HG02642 (cell line): ENCODE measurements at regions not wholly inside any gene's neighbourhood (a gene's known extent, or its start where the extent isn't known, plus 50 kb on each side); places are given as distances from the start of the nearest gene placed in this dataset.
"Not testable (repeated sequence)": the region's sequence is repeated elsewhere in the genome, so short reads cannot be mapped to it uniquely, and the experiment has no call there.

Experiments
- ATAC-seq: cut with Tn5 transposase; IDR thresholded peaks from one replicate; pipeline ENCODE4 v1.9.1; 2021; ENCODE audit warnings: mild to moderate bottlenecking; ENCODE audit not compliant: unreplicated experiment, poor library complexity

DNA sequence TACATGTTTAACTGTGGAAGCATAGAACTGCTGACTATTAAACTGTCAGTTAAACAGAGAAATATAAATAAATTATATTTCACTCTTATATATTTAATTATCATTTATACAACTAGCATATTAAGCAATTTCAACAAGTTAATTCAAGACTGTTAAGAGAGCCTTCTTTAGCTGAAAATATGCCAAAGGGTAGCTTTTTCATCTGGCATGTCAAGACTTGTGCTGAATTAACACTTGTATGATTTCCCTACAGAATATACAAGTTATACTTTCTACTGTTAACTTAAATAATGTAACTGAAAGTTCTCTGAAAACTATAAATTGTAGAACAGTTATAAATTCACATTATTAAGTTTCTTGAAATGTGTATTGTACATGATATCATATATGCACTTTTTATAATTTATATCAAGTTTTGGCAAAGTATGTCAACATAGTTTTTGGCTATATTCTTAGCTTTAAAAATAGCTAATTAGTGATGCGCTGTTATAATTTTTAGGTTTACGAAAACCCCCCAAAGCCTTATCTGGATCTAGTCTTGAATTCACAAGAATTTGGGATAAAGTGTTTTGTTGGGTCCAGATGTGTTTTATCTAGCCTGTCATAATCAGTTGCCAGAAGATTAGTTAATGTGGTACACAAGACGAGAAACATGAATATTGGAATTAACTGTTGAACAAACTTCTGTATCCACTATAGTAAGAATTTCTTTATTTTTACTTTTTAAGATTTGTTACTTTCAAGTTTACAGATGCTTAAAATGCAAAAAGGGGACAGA lies 231.1 kb upstream of the FOXP2 start:
- ATAC-seq: no peak

DNA sequence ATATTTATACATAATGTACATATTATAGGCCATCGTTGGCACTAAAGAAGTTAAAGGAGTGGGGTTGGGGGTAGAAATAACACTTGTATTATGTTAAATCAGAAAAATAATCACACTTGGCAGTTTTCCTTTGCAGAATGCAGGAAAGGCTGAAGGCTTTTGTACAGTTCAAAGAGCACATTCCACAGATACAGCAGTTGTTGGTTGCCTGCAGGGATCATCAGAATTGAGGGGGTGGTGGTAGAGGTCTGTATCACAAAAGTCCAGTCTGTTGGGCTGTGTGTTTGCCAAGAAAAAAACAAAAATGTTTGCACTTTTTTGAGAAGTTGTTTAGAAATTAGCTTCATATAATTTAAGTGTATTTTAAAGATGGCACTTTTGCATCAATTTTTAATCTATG lies 231.8 kb upstream of the FOXP2 start:
- ATAC-seq: no peak

- no peak for ATAC-seq
Measured at GRCh38 chr7:114181280-114181679, 233.3 kb upstream of the FOXP2 start.

DNA sequence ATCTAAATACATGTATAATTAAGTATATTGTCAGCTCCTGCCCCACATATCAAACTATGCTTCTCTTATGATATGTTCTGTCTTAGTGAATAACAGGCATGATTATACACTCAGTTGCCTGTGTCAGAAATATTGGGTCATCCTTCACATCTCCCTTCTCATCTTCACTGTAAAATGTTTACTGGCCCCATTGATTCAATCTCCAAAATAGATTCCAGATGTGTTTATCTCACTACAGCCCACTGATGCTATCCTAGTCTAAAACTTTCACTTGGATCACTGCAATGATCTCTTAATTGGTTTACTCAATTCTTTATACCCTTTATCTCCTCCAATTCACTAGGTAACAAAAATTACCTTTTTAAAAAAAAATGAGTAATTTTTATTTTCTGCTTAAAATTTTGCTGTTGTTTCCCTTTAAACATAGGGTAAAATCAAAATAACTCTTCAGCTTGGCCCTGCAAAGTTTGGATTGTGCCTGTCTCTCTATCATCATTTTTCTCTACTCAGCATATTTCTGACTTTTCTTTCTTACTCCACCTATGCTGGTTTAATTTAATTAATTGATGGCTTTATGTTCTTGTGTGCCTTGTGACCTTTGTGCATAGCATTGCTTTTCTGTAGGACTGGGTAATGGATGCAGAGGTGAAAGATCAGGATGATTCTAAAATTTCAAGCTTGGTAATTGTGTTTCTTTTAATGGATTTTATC lies 233.9 kb upstream of the FOXP2 start:
- no peak for ATAC-seq

- no peak for ATAC-seq
Measured at GRCh38 chr7:114175125-114175524, 239.5 kb upstream of the FOXP2 start.

DNA sequence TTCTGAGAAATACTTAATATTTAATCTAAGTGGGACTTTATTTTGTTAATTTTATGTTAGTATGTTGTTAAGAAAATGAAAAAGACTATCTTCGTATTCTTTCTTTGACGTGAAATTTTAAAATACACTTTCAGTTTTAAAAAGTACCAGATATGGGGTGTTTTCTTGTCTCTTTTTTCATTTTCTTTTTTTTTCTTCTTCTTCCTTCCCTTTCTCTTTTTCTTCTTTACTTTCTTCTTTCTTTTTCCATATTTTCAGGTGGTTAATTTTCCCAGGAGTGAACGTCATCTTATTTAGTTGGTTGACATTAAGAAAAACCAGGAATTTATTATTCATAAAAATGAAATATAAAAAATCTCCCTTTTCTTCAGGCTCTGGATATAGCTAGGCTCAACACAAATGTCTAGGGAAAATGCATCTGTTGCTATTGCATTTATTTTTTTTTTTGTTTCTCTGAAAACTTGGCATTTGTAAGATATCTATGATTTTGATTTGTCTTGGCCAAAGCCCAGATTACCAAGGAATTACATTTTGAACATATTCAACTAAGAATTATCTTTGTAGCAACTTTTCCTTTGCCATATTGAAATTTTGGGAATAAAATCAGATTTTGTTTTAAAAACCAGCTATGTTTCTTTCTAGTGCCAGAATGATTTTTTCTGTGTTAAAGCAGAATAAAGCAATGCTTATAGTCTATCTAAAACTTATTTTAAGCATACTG lies 241.3 kb upstream of the FOXP2 start:
- no peak for ATAC-seq

DNA sequence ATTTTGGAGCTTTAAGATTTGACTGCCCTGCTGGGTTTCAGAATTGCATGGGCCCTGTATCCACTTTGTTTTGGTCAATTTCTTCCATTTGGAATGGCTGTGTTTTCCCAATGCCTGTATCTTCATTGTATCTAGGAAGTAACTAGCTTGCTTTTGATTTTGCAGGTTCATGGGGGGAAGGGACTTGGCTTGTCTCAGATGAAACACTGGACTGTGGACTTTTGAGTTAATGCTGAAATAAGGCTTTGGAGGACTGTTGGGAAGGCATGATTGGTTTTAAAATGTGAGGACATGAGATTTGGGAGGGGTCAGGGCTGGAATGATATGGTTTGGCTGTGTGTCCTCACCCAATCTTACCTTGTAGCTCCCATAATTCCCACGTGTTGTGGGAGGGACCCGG lies 245.2 kb upstream of the FOXP2 start:
- not testable (repeated sequence) for ATAC-seq

GRCh38 chr7:114160925-114161324 lies 242.1 kb upstream of the PPP1R3A start:
- ATAC-seq: no peak

DNA sequence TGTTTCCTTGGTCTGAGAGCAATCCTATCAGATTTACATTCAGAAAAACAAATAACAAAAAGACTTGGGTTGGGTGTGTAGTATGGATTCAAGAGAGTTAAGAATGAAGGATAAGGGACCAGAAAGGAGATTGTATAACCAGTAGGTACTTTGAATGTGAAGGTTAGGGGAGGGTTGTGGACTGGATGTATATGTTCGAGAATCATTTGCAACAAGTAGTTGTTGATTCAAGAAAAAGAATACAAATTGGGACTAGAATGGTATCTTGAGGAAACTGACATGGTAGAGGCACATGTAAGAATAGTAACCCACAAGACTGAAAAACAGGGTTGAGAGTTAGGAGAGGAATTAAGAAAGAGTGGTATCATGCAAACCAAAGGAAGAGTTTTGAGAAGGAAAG lies 240.0 kb upstream of the PPP1R3A start:
- ATAC-seq: no peak

DNA sequence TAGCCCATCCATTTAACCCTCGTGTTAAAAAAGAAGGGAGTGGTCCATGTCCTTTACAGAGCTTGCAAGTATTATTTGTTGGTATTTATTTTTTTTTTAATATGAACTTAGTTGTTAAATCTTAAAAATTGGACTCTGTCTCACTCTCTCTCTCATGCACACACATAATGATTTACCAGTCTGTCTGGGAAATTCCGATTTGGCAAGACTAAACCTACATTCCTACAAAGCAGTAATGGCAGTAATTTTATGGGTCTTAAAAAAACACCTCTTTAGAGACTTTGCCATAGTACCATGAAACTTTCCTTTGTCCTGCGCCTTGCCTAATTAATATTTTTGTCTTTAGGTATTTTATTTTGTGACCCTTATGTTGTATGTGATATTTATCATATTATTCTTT lies 239.5 kb upstream of the PPP1R3A start:
- no peak for ATAC-seq

DNA sequence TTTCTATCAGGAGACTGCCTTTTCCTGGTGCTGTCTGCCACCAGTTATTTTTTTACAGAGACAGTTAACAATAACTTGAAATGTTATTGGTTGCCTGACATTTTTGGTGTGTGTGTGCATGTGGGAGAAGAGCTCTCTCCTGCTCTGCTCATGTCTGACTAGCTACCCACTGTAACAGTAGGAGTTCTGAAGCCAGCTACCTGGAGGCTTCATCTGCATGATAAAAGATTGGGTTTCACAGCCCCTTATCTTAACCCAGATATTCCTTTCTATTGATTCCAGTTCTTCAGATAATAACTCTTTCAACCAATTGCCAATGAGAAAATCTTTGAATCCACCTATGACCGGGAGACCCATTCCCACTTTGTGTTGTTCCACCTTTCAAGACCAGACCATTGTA lies 237.4 kb upstream of the PPP1R3A start:
- ATAC-seq: no peak

DNA sequence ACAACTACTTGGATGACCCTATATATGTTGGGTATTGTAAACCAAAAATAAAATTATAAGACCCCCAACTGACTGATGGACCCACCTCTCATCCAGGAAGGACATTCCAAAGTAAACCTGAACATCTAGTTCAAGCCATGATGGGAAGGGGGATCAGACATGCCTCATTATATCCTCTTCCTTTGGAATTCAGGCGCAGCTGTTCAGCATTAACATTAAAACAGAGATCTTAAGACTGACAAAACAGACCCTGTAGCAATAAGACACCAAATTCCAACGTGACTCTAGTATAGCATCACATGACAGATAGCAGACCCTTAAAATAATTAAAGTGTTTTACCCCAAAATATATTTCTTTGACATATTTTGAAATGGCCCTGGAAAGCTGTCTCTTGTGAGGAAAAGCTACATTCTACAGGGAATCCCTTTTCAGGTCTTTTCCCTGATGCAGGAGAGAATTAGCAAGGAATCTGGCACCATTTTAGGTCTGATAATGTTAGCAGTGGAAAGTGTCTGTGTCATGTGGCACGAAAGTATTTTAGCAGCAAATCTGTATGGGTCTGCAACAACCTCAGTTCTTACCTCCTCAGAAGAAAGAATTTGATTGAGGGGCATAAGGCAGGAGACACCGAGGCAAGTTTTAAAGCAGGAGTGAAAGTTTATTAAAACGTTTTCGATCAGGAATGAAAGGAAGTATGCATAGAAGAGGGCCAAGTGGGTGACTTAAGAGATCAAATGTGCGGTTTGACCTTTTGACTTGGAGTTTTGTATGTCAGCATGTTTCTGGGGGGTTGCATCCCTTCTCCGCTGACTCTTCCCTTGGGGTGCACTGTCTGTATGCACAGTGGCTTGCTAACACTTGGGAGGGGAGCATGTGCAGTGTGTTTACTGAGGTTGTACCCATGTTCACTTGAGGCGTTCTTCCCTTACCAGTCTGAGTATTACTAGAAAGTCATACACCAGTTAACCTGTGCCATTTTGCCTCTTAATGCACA lies 236.6 kb upstream of the PPP1R3A start:
- ATAC-seq: no peak

GRCh38 chr7:114153700-114154099 lies 234.9 kb upstream of the PPP1R3A start:
- no peak for ATAC-seq

- ATAC-seq: no peak
Measured at GRCh38 chr7:114152314-114152938, 233.6 kb upstream of the PPP1R3A start.

DNA sequence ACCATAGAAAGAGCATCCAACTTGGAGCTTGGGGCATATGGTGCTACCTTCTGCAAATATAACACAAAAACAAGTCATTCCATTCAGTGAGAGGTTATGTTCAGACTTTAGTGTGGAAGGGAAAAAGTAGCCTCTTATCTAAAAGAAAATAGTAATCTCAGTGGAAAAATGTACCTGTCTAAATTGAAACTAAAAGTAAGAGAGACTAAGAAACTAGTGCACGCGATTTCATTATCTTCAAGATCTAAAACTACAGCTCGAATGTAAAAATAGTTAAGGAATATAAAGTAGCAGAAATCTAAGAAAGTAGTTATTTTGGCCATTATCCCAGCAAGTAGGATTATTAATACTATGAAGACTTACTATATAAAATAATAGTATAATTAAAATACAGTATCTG lies 233.0 kb upstream of the PPP1R3A start:
- no peak for ATAC-seq

GRCh38 chr7:114150689-114151088 lies 231.9 kb upstream of the PPP1R3A start:
- ATAC-seq: no peak

DNA sequence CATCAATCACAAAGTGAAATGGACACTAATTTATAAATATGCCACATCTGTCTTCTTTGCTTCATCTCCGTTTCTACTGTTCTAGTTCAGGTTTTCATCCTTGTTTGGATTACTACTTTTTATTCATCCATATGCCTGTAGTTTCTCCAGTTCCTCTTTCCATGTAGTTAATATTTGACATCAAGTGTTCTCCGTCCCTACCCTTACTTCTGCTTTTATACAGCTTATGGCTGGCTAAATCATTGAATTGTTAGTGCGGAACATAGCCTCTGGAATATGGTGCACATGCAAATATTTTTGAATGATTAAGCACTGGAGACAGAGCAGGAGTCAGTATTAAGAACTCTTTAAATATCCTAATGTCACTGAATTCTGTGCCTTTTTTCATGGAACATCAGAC lies 230.0 kb upstream of the PPP1R3A start:
- no peak for ATAC-seq

DNA sequence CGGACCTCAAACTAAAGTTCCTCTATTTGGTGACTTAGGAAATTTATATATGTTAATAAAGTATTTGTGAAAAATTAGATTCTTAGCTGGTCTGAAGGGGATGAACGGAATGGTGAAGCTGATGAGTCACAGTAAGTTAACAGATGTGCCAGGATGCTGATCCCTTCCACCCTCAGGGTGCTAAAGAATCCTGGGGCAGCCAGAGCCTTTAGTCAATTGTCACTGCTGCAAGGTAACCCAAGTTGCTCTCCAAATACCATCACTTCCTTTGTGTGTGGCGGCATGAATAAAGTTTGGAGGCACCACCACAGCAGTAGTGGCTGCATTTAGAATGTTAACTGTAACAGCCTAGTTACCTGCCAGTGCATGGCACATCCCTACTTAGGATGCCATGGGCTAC lies 222.6 kb upstream of the PPP1R3A start:
- no peak for ATAC-seq

DNA sequence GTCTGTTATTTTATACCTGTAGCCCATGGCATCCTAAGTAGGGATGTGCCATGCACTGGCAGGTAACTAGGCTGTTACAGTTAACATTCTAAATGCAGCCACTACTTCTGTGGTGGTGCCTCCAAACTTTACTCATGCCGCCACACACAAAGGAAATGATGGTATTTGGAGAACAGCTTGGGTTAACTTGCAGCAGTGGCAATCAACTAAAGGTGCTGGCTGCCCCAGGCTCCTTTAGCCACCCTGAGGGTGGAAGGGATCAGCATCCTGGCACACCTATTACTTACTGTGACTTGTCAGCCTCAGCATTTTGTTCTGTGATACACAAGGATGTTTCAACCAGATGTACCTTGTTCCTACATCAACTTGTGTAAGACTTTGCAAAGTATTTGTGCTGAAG lies 221.8 kb upstream of the PPP1R3A start:
- no peak for ATAC-seq

DNA sequence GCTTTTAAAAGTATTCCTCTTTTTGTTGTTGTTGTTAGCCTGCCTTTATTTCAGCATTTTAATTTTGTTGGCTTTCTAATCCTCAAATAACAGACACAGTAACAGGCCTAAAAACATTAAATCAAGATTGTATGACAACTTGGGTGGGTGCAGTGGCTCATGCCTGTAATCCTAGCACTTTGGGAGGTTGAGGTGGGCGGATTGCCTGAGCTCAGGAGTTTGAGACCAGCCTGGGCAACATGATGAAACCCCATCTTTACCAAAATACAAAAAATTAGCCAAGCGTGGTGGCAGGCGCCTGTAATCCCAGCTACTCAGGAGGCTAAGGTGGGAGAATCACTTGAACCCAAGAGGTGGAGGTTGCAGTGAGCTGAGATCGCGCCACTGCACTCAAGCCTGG lies 220.9 kb upstream of the PPP1R3A start:
- ATAC-seq: not testable (repeated sequence)
